ENCODE measurements at regions not wholly inside any gene's neighbourhood (a gene's known extent, or its start where the extent isn't known, plus 50 kb on each side); places are given as distances from the start of the nearest gene placed in this dataset.
"Not testable (repeated sequence)": the region's sequence is repeated elsewhere in the genome, so short reads cannot be mapped to it uniquely, and the experiment has no call there.

GRCh38 chr16:13378151-13378550 is 476.8 kb downstream of the SHISA9 start:
- TF ChIP-seq CTCF (conservative IDR thresholded peaks at IDR 0.05; ENCODE audit: low read depth, low read length): no peak
- Histone ChIP-seq H3K4me1 (ENCODE audit: low read depth, poor library complexity, severe bottlenecking) (no peaks in the 10 kb centered on the region), H3K27ac (no peak overlapping the region), H3K36me3 (ENCODE audit: insufficient read depth) (no peaks in the 10 kb centered on the region), H3K4me2 (no peak overlapping the region), H4K20me1 (ENCODE audit: insufficient read depth) (no peaks in the 10 kb centered on the region), H2AFZ (ENCODE audit: low read depth) (no peak overlapping the region), H3K4me3 (IDR thresholded peaks at IDR 0.05; ENCODE audit: insufficient read depth, low read depth, low read length) (no peak overlapping the region), H3K9ac (no peak overlapping the region), H3K79me2 (ENCODE audit: insufficient read depth, low read depth) (no peaks in the 10 kb centered on the region), H3K27me3 (ENCODE audit: insufficient read depth, low read depth) (no peaks in the 10 kb centered on the region)

- no peaks in the 10 kb centered on the region for H3K36me3 ChIP-seq (ENCODE audit: insufficient read depth)
- no peaks in the 10 kb centered on the region for H3K27me3 ChIP-seq (ENCODE audit: insufficient read depth, low read depth)
- no peaks in the 10 kb centered on the region for H3K4me1 ChIP-seq (ENCODE audit: low read depth, poor library complexity, severe bottlenecking)
- H3K4me2 ChIP-seq: no peak overlapping the region
- no peak overlapping the region for H3K4me3 ChIP-seq (IDR thresholded peaks at IDR 0.05; ENCODE audit: insufficient read depth, low read depth, low read length)
- H2AFZ ChIP-seq (ENCODE audit: low read depth): no peak overlapping the region
- no peaks in the 10 kb centered on the region for H3K79me2 ChIP-seq (ENCODE audit: insufficient read depth, low read depth)
- no peaks in the 10 kb centered on the region for H4K20me1 ChIP-seq (ENCODE audit: insufficient read depth)
- no peak for TF ChIP-seq CTCF (conservative IDR thresholded peaks at IDR 0.05; ENCODE audit: low read depth, low read length)
- H3K27ac ChIP-seq: no peak overlapping the region
- H3K9ac ChIP-seq: no peak overlapping the region
Measured at GRCh38 chr16:13379266-13379665, 477.9 kb downstream of the SHISA9 start.

GRCh38 chr16:13385156-13386040 is 484.0 kb downstream of the SHISA9 start:
- not testable (repeated sequence) for H3K4me3 ChIP-seq (IDR thresholded peaks at IDR 0.05; ENCODE audit: insufficient read depth, low read depth, low read length)
- H3K4me1 ChIP-seq (ENCODE audit: low read depth, poor library complexity, severe bottlenecking): peaks cover 16% of the 10 kb centered on the region

GRCh38 chr16:13390093-13390985 is 488.9 kb downstream of the SHISA9 start:
- Histone ChIP-seq H3K36me3 (ENCODE audit: insufficient read depth) (no peaks in the 10 kb centered on the region), H3K27ac (peak overlapping the region; percentile 82), H3K4me3 (IDR thresholded peaks at IDR 0.05; ENCODE audit: insufficient read depth, low read depth, low read length) (no peak overlapping the region), H3K4me1 (ENCODE audit: low read depth, poor library complexity, severe bottlenecking) (peaks cover 38% of the 10 kb centered on the region), H4K20me1 (ENCODE audit: insufficient read depth) (no peaks in the 10 kb centered on the region), H3K4me2 (peak overlapping the region; percentile 43), H2AFZ (ENCODE audit: low read depth) (peak overlapping the region; percentile 44), H3K27me3 (ENCODE audit: insufficient read depth, low read depth) (no peaks in the 10 kb centered on the region), H3K9ac (peak overlapping the region; percentile 36), H3K79me2 (ENCODE audit: insufficient read depth, low read depth) (no peaks in the 10 kb centered on the region)
- no peak for TF ChIP-seq CTCF (conservative IDR thresholded peaks at IDR 0.05; ENCODE audit: low read depth, low read length)

More at GRCh38 chr16:13385156-13386040, 484.0 kb downstream of the SHISA9 start:
- not testable (repeated sequence) for H3K4me2 ChIP-seq; H3K9ac ChIP-seq; H2AFZ ChIP-seq (ENCODE audit: low read depth); H3K27me3 ChIP-seq (ENCODE audit: insufficient read depth, low read depth); H3K27ac ChIP-seq; H4K20me1 ChIP-seq (ENCODE audit: insufficient read depth); H3K36me3 ChIP-seq (ENCODE audit: insufficient read depth); H3K79me2 ChIP-seq (ENCODE audit: insufficient read depth, low read depth)

Measured in KMS-11 (cell line).